Fibroblast of skin of right biceps (primary cell): ENCODE measurements at regions not wholly inside any gene's neighbourhood (a gene's known extent, or its start where the extent isn't known, plus 50 kb on each side); places are given as distances from the start of the nearest gene placed in this dataset.
A peak's percentile ranks its signal among the peaks of the same experiment; 100 is the strongest.

Experiments used
- DNase-seq: peaks from one replicate; pipeline ENCODE4 v3.0.0-alpha.2; 2013

DNA sequence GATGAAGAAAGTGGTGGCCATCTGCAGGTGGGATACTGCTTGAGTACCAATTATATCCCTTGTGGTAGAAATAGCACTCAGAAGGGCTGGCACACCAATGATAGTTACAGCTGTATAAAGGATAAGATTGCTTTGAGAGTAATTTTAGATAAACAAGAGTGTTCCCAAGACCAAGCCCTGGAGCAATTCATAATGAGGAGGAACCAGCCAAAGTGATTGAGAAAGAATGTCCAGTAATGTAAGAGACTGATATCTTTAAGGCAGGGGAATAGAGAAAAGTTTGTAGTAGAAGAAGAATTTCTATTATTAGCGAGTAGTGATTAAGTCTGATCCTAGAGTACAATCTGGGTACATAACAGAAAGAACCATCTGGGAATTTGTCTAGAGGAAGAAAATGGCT, 945.1 kb downstream of the OTOL1 start:
- DNase-seq = no peak

DNA sequence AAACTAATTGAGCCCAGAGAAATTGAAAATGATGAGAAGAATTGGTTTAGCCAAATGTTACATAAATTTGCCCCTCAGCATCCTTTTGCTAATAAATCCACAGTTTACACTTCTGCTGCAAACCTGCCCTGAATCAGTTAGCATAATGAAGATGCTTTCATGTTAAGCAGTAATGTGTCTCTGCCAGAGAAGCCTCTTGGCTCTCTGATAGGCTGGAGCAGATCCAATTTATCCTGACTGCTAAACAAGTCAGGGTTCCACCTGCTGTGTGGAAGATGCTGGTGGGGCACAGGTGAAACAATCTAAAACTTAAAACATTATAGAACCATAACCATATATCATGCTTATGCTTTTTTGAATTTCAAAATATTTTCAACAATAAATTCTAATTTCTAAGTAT, 946.8 kb downstream of the OTOL1 start:
- no peak for DNase-seq

DNA sequence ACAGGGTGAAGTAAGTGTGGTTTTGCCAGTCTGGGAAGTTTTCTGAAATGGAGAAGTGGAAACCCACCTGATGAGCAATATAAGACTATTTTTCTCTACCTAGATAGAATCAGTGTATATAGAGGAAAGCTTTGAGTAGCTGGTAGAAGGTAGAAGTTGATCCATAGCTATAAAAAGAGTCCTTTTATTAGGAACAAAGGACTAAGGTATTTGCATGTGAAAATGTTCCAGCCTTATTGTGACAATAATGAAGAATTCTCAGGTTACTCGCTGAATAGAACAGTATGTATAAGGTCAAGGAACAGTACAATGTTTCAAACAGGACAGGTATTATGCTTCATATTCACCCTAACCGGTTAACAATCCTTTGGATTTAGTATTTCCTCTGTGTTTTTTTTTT, 972.2 kb downstream of the OTOL1 start:
- no peak for DNase-seq

DNA sequence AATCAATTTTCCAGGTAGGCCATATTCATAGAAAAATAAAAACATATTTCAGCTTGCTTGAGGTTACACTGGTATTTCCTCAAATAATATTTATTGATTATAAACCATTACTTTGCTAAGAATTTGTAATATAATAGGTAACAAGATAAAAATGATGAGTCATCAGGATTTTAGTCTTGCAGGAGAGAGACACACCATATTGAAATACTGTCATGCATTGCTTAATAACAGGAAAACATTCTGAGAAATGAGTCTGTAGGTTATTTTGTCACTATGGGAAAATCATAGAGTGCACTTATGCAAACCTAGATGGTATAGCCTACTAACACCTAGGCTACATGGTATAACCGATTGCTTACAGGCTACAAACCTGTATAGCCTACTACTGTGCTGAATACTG, 990.5 kb downstream of the OTOL1 start:
- DNase-seq = no peak

DNA sequence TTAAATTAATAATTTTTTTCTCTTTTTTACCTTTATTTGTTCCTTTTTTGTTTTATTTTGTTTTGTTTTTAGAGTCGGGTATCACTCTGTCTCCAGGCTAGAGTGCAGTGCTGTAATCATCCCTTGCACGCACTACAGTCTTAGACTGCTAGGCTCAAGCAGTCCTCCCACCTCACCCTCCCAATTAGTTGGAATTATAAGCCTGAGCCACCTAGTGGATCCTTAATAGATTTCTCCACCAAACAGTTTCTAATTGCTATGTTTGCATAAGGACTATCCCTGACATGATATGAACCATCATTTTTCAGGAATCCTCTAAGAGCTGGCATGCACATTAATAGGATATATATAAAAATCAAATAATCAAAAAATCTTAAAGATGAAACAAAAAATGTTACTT, 993.2 kb downstream of the OTOL1 start:
- peak; percentile 38 for DNase-seq

DNA sequence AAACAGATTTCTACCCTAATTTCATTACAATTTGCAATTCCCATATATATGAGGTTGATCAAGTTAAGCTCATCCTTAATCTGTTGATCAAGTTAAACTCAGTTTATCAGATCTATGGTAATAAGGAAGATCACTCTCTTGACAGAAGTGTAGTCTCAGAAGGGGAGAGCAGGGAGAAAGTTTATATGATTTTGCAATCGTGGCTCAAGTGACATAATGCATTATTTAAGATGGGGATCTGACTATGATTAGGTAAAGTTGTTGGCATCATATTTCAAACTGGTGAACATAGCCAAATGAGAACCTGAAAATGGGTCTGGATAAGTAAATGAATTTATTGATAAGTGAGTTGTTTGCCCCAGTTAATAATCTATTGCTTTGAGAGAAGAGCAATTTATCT, 995.3 kb downstream of the OTOL1 start:
- peak; percentile 26 for DNase-seq

DNA sequence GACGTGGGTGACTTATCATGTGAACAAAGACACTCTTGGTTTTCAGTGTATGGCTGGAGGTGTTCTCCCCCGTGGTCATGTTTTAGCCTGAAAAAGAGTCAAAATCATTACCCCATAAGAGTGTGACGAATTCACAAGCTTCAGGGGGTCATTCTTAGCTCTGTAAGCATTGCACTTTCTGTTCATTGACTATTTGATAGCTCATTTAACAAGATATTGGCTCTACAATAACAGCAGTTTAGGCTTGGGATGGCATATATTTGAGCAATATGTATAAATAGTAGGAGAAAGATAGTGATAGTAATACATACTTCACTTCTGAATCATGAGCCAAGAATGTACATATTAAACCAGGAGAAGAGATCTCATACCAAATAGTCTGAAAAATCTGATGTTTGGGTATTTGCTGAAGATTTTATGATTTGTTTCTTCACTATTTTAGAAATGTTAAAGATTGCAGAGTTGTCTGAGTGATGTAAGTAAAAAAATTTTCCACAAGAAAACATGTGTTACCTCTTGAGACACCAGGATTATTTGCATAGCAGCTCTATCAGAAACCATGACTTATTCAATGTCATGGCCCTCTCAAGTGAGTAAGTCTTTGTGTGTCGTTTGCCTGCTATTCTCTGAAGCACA, 996.0 kb downstream of the OTOL1 start:
- peak; percentile 92 for DNase-seq

DNA sequence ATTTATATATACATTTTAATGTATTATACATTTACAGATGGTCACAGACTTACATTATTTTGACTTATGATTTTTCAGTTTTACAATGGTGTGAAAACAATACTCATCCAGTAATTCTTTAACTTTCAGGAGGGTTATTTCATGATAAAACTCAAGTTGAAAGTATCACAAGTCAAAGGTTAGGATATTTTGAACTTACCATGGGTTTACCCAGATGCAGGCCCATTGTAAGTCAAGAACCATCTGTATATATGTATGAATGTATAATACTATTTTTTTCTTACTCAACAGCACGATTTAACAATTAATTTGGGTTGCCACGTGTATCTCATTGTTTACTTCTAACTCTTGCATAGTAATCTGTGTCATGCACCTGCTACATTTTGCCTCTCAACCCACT, 1002.0 kb downstream of the OTOL1 start:
- DNase-seq = no peak

DNA sequence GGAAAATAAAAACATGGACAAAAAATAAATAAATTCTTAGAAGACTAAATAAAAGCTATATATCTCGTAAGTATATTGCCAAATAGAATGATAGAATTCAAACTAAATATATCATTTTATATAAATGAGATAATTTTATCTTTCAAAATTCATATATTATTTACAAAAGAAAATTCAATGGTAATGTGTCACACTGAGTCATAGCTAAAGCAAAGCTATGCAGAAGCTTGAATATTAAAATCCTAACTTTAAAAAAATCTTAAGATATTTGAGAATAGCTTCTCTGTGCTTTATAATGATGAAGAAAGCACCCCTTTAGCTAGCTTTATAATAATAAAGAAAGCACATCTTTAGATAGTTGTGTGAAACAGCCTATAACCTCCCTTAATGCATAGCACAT, 1010.8 kb downstream of the OTOL1 start:
- no peak for DNase-seq

DNA sequence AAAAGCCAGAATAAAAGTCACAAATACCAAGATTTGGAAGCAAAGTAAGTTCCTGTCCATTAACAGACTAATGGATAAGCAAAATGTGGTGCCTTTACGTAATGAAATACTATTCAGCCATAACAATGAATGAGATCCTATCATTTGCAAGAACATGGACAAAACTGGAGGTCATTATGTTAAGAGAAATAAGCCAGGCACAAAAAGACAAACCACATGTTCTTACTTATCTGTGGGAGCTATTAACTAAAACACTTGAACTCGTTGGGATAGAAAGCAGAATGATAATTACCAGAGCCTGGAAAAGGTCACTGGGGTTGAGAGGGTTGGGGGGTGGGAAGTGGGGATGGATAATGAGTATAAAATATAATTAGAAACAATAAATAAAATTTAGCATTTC, 1015.9 kb downstream of the OTOL1 start:
- DNase-seq = no peak

DNA sequence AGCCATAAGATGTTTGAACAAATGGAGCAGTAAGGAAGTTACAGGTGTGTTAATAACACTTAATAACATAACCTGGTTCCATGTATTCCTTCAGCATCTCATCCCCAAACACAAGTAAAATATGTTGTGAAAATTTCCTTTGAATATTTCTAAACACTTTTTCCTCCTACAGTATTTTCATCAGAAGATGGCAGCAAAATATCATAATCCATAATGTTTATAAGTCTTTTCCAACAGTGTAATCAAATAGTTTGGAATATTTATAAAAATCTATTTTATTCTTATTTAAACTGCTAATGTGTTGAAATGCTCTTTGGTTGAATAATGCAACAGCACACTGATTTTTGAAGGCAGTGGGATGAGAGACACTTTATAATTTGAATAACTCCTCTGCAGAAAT, 1020.5 kb downstream of the OTOL1 start:
- DNase-seq = no peak

DNA sequence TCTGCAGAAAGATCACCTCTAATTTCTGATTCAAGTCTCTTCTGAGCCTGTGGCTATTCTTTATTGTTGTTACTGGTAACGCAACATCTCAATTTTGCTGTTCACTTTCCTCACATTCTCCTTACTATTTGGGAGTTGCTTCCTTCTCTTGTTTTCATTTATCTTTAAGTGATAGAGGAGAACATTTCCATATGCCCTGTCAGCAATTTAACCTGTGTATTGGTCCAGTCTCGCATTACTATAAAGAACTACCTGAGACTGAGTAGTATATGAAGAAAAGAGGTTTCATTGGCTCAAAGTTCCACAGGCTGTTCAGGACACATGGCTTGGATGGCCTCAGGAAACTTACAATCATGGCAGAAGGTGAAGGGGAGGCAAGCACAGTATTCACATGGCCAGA, 1025.1 kb downstream of the OTOL1 start:
- no peak for DNase-seq

DNA sequence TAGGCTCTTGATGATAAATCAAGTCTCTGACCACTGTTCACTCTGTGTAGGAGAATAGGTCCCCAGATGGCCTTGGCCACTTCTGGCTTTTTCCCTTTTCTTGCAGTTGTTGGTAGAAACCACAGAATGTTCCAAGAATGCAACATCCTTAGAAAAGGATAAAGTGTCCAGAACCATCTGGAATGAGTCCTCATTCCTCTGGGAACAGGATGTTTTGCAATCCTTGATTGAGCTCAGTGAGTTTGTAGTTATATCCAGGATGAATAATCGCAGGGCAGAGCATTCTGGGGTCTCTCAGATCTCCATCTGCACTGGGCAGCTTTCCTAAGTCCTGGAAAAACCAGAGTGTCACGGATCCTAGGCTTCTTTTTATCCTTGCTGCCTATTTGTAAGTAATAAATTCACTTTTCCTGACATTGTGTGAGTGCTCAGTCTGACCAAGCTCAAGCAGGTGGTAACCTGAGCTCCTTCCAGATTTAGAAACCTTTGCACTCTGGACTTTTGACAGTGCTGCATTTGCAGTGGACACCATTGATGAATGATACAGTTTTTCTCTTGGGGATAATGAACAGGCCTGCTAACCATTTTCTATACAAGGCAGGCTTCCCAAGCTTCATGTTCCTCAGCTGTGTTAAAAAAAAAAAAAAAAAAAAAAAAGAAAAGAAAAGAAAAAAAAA, 1028.6 kb downstream of the OTOL1 start:
- peak; percentile 93 for DNase-seq

DNA sequence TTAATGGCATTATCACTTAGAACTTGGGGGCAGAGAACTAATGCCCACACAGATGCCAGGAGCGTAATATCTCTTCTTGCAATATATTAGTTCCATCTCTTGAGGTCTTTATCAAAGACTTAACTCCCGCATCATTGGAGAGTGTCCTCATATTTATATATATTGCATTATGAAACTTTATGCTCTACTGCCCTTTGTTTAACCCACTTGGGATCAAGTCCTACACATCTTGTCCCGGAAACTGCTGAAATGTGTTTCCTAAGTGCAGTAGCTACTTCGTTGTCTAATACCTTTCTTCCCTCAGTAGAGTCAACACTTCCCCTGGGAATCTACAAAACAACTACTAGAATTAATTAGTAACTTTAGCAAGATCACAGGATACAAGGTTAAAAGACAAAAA, 1029.2 kb downstream of the OTOL1 start:
- no peak for DNase-seq

DNA sequence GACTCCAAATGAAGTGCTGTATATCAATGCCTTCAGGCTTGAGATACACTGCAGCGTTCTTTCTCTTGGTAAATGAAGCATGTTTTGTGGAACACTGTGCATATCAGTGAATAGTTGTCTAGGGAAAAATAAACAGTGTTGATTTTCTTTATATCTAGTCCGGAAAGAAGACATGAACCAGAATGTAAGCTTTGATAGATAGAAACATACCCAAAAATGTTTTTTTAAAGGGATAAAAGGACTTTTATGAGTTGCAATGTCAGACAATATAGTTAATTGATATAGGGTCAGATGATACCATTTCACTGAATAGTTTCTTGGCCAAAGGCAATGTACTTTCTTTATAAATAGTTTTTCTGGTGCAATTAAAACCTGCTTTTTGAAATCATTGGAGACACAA, 1037.8 kb downstream of the OTOL1 start:
- no peak for DNase-seq

DNA sequence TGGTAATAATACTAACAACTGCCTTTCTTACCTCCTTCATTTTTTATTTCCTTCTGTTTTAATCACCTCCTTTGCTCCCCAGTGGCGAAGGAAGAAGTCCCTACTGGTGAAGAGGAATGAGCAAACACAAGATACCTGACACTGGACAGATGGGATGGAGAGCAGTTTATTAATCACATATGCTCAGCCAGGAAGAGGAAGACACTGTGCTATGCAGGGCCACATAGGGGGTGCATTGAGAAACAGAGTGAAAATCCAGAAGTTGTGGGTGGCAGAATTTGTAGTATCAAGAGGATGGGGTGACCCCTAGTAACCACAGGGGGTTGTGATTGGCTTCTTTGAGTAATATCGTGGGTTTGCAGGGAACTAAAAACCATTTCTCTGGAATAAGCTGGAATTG, 1041.9 kb downstream of the OTOL1 start:
- DNase-seq = peak; percentile 3

DNA sequence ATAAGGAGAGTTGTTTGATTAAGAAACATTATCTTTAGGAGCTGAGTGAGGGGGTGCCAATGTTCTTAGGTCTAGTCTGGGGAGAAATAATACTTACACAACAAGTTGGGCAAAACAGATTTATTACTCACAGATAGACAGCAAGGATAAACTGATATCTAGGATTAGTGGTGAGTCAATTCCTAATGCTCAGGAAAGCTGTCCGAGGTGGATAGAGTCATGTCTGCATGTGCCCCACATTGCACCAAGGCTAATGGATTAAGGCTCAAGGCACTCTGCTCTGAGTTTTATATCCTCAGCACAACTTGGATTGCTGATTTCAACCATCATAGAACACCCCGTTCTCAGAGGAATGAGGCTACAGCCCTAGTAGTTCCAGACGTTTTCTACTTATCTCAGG, 1042.3 kb downstream of the OTOL1 start:
- no peak for DNase-seq

DNA sequence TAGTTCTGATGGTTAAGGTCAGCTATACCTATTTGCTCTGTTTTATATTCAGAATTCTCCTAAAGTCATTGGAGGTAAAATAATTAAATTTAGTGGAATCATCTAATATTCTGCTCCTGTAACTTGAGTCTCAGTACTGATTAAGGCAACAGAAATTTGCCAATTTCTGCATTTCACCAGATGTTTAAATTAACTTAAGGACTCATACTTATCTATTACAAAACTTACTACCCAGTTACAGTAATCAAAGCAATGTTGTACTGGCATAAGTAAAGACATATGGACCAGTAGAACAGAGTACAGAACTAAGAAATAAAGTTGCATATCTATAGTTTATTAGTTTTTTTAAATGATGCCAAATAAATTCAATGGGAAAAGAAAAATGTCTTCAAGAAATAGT, 1043.8 kb downstream of the OTOL1 start:
- DNase-seq = no peak

DNA sequence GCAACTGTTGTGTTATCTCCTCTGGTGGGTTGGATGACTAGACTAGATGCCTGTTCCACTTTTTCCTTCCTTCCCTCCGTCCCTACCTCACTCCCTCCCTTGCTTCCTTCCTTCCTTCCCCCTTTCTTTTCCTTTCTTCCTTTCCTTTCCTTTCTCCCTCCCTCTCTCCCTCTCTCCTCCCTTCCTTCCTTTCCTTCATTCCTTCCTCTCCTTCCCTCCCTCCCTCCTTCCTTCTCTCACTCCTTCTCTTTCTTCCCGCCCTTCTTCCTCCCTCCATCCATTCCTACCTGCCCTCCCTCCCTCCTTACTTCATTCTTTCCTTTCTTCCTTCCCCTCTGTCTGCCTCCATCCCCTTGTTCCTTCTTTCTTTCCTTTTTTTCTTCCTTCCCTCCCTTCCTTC, 1045.3 kb downstream of the OTOL1 start:
- DNase-seq = no peak

DNA sequence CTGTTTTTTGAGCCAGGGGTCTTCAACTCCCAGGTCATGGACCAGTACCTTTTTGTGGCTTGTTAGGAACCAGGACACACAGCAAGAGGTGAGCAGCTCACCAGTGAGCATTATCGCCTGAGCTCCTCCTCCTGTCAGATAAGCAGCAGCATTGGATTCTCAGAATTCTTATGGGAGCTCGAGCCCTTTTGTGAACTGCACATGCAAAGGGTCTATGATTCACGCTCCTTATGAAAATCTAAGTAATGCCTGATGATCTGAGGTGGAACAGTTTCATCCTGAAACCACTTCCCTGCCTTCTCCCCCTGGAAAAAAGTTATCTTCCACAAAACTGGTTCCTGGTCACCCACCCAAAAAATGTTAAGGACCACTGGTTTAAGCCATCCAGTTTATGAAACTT, 1047.6 kb downstream of the OTOL1 start:
- DNase-seq = no peak

DNA sequence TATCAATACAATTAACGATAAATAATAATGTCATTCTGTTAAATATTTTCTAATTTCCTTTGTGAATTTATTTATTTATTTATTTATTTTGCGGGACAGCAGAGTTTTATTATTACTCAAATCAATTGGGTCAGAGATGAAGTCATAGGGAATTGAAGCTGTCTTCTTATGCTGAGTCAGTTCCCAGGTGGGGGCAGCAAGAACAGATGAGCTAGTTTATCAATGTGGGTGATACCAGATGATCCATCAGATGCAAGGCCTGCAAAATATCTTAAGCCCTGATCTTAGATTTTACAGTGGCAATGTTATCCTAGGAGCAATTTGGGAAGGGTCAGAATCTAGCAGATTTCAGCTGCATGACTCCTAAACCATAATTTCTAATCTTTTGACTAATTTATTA, 1050.3 kb downstream of the OTOL1 start:
- no peak for DNase-seq

DNA sequence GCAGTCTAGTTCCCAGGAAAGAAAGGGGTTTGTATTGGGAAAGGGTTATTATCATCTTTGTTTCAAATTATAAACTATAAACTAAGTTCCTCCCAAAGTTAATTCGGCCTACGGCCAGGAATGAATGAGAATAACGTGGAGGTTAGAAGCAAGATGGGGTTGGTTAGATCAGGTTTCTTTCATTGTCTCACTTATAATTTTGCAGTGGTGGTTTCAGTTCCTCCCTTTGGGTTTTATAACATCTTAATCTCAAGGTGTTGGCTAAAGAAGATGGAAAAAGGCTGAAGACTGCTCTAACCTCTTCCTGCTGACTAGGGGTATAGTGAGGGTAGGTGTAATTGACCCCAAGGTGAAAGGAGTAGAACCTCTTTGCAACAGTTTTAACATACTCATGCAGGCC, 1050.7 kb downstream of the OTOL1 start:
- DNase-seq = no peak

DNA sequence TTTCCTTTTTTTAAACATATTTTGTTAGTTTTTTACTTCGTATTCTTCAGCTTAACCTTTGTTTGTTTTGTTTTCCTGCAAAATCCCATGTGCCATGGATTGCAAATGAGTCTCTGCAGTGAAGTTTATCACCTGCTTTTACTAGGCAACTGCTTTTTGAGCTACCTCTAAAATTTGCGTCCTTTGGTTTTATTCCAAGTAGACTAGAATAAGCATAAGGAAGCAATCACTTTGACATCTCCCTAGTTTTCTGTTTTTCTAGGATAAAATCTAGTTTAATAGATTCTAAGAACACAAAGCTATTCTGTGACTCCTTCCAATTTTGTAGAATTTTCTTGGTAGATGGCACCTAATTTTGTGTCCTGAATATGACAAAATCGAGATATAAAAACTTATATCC, 1059.2 kb downstream of the OTOL1 start:
- DNase-seq = no peak

DNA sequence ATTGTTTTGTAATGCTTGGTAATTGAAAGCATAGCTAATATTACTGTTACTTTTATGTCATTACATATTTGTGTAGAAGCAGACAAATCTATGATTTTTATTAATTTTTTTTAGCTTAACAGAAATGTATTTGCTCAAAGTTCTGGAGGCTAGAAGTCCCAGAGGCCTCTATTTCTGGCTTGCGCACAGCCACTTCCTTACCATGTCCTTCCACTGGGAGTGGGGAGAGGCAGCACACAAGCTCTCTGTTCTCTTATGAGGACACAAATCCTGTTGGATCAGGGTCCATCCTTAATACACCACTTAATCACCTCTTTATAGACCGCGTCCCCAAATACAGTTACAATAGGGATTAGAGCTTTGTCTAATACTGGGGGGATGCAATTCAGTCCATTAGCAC, 1061.4 kb downstream of the OTOL1 start:
- no peak for DNase-seq

DNA sequence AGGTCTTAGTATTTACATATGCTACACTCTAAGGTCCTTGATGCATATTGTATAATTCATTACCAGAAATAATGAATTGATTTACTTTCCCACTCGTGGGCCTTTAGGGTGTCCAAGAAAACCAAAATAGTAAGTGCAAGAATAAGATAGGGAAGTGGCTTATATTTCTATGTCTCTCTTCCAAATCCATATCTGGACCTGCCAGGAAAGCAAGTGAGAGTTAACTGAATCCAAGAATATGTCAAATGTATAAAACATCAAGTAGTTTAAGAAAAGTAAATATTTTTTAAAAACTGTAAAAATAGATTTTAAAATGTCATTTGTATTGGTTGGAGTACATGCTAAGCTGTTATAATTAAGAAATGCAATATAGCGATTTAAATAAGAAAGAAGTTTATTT, 1072.1 kb downstream of the OTOL1 start:
- no peak for DNase-seq
